GM21786 (cell line): ENCODE measurements at regions not wholly inside any gene's neighbourhood (a gene's known extent, or its start where the extent isn't known, plus 50 kb on each side); places are given as distances from the start of the nearest gene placed in this dataset.
"Not testable (repeated sequence)": the region's sequence is repeated elsewhere in the genome, so short reads cannot be mapped to it uniquely, and the experiment has no call there.

Experiments used
- ATAC-seq: cut with Tn5 transposase; IDR thresholded peaks from one replicate; pipeline ENCODE4 v1.9.1; 2021; ENCODE audit not compliant: unreplicated experiment

- no peak for ATAC-seq
These were observed 91.0 kb downstream of the ADCYAP1 start for GRCh38 chr18:995629-996028.

DNA sequence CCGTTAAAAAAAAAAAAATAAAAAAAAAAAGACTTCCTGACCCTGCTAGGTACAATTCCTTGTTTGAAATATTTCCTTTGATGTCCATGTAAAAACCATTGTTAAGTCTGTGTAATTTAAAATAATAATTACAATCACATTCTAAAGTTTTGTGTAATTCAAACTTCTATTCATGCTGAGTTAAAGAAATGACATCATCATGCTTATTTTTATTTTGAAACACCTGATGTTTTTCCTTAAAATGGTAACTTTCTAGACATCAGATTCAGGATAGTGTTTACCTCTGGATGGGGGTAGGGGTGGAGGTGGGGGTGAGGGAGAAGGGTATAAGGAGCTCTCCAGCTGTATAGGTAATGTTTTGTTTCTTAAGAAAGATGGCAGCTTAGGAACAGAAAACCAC is 92.8 kb downstream of the ADCYAP1 start:
- ATAC-seq = no peak

DNA sequence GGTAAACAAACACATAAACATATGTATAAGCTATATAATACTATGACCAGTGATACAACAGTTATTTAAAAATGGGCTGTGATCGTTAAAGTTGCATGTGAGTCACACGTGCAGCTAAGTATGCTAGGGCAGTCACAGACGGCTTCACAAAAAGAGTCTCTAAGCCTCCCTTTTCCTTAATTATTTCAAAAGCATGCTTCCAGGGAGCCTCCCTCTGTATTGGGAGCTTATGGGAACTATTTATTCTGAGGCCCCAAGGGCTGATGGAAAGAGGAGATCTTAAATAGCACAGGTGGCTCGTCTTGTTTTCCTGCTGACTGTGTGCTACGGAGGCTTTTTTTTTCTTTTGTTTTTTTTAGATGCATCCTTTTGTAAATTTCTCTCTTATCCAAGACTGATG is 94.3 kb downstream of the ADCYAP1 start:
- no peak for ATAC-seq

DNA sequence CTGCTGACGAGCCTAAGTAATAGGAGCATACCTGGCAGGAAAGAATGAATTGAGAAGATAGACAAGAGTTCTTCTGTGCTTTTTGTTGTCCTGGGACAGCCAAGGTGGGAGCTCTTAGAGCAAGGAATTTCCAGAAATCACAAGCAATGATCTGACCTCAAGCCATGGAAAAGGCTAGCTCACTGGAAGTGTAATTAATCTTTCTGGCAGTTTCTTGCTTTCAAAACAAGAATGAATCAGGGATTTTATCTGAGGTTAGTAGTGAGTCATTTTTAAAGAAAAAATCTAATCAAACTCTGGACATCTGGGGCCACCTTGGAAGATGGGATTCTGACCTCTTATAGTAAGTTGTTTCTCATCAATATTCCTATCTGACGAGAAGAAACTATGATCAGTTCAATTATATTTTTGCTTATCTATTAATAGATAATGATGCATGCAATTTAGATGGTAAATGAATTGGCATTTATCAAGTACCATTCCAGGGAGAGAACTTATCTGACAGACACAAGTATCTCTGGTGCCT is 98.0 kb downstream of the ADCYAP1 start:
- no peak for ATAC-seq

DNA sequence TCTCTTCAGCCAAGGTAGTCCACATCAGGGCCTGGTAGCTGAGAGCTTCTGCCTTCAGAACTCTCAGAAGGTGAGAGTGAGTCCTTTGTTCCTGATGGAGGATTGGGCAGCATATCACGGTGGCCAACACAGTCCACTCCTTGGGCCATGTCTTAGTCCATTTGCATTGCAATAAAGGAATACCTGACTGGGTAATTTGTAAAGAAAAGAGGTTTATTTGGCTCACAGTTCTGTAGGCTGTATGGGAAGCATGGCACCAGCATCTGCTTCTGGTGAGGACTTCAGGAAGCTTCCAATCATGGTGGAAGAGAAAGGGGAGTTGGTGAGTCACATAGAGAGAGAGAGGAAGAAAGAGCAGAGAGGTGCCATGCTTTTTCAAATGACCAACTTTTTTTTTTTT is 98.8 kb downstream of the ADCYAP1 start:
- ATAC-seq = no peak

- ATAC-seq = no peak
These were observed 101.6 kb downstream of the ADCYAP1 start for GRCh38 chr18:1006304-1006703.

DNA sequence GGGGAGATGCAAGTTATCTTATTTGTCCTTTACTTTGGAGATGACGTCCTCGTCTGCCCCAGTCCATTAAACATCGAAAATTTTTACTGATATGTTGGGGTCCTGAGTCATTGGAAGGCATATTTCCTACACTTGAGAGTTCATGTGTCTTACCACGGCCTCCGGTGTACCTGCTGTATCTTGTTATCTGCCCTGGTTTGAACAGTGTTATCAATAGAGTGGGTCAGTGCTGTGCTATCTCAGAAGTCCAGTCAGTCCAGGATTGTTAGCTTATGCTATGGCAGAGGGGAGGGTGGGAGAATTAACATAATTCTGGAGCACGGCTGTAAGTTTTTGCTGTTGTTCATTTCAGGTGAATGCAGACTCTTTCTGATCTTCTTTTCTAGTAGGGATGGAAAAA is 102.3 kb downstream of the ADCYAP1 start:
- no peak for ATAC-seq

- no peak for ATAC-seq
These were observed 106.7 kb downstream of the ADCYAP1 start for GRCh38 chr18:1011349-1011748.

DNA sequence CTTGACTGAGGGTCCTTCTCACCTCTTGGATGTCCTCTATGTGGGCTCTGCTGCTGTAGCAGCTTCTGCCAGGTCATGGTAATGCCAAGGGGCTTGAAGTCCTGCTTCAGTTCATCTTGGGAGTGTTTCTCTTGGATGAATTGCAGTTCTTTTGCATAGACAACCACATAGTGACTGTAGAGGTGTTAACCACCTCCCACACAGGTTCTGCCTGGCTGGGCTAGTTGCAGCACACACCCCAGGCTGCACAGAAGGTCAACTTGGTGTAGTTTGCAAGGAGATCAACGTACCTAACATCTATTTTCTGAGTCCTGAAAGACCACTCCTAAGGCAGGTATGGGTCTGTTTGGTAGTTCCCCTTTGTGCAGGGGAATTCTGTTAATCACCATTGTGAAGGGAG is 108.1 kb downstream of the ADCYAP1 start:
- ATAC-seq = no peak

- no peak for ATAC-seq
These were observed 109.3 kb downstream of the ADCYAP1 start for GRCh38 chr18:1013951-1014350.

DNA sequence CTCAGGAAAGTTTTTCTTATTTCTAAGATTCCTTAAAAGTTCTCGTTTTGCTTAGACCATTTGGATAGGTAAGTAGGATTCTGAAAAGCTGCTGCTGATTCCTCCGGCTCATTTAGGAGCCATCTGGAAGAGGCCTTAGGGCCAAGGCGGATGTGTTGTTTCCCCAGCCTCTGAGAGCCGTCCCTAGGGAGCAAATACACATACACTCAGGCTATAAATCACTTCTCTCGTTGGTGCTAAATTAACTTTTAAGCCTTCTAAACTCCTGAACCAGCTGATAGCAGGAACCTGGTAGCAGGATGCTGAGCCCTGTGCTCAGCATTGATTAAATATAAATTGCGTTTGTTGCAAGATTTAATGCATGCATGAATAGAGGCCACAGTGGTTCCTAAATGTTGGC is 109.8 kb downstream of the ADCYAP1 start:
- ATAC-seq = no peak

DNA sequence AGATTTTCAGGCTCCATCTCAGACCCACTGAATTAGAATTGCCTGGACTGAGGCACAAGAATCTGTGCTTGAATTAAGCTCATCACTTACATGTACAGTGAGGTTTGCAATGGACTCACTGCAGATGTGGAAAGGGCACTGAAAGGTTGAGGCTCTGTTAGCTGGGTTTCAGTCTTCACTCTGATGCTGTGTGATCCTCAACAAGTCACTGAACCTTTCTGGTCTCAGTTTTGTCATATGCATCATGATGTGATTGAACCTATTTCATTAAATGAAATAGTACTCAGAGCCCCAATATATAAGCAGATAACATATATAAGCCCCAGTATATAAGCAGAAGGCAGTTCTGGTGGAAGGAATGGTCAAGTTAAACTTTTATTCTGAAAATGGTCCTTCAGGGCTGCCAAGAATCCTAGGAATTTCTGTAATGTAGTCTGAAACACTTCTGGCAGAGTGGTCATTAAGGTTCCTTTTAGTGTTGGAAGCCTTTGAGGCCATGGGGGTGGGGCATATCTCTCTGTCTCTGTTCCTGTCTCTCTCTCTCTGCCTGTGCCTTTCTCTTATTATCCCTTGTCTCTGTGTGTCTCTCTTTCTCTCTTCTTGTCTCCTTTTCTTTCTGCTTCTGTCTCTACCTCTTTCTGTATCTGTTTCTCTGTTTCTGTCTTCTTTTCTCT is 110.4 kb downstream of the ADCYAP1 start:
- no peak for ATAC-seq

- no peak for ATAC-seq
These were observed 111.1 kb downstream of the ADCYAP1 start for GRCh38 chr18:1015777-1016176.

DNA sequence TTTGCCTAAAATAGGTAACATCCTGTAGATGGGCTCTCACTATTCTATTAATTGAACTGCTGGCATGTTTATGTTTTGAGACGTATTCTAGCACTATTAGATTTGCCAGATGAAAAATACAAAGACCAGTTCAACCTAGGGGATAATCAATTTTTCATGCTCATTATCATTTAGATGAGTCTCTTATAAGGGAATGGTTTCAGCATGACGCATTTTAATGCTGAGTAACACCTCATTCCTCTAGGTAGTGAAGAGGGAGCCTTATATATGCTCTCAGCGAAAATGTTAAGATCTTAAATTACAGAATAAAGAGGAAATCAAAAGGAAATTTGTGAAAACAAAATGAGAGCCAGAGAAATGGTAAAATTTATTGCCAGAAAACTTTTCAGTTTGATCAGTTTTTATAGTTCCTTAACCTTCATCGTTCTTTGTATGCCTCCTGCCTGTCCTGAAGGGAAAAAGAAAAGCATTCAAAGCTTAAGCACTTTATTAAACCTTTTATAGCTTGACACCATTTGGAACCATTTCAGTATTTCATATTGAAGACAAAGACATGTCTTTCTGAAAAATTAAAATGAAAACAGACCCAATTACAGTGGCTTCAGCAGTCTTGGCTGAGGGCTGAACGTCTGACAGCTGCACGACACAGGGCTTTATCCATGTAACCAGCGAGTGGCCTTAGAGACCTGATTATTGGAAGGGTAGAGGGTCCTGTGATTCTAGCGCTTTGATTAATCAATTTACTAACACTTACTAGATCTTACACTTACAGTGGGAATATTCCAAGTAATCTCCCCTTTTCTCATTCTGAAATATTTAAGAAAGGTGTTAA is 112.8 kb downstream of the ADCYAP1 start:
- no peak for ATAC-seq

DNA sequence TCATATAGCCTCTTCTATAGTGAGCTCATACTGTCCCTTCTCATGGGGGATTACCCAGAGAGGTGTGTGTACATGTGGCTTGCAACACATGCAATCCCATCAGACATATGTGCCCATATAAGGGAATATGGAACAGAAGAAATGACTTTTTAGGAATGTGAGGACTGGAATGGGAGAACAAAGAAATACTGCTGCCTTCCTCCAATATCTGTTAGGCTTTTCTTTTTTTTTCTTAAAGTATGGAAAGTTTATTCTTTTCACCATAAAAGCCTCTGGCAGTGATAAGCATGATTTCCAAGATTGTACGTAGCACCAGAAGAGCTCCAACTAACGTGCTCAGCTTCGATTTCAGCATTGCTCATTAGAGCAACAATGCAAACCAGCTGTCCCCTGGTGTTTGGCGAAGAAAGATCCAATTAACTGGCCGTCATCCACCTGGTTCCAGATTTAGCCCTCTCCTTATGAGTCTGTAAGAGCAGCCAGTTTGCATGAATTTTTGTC is 113.6 kb downstream of the ADCYAP1 start:
- ATAC-seq = no peak

- no peak for ATAC-seq
These were observed 114.5 kb downstream of the ADCYAP1 start for GRCh38 chr18:1019191-1019590.

DNA sequence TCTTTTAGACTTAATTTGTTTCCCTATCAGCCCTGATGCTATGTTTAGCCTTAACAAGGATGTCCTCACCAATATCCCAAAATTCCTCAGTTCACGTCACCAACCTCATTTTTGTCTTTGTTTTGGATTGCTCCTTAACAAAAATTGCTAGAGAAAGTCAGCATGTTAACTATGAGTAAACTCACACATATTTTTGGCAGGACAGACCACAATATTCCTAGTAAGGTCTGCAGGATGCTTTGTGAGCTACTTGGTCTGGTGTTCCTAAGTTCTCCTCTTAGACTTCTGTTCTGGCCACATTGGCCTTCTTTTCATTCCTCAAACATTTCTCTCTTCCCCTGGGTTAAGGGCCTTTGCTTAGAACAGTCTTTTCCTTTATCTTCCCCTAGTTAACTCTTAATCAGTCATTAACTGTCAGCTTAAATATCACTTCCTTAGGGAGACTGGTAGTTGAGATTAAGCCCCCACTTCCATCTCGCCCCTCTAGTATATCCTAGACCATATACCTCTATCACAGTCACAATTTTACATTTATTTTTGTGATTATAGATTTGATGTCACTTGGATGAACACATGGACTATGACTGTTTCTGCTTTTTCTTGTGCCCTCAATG is 116.2 kb downstream of the ADCYAP1 start:
- no peak for ATAC-seq

DNA sequence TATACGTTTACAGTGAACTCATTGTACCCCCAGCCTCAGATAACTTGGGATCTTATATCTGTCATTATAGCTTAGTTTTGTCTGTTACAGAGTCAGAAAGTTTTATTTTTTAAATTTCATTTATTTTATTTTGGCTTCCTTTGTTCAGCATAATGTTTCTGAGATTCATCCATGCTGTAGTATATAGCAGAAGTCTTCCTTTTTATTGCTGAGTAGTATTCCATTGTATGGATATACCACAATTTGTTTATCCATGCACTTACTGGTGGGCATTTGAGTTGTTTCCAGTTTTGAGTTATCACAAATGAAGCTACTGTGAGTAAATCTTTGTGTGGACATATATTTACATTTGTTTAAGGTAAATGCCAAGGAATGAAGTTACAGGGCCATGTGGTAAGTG is 122.3 kb downstream of the ADCYAP1 start:
- ATAC-seq = no peak

- not testable (repeated sequence) for ATAC-seq
These were observed 128.4 kb downstream of the ADCYAP1 start for GRCh38 chr18:1033092-1033491.

- no peak for ATAC-seq
These were observed 130.3 kb downstream of the ADCYAP1 start for GRCh38 chr18:1034971-1035370.

GRCh38 chr18:1036926-1037325 is 132.3 kb downstream of the ADCYAP1 start:
- no peak for ATAC-seq

DNA sequence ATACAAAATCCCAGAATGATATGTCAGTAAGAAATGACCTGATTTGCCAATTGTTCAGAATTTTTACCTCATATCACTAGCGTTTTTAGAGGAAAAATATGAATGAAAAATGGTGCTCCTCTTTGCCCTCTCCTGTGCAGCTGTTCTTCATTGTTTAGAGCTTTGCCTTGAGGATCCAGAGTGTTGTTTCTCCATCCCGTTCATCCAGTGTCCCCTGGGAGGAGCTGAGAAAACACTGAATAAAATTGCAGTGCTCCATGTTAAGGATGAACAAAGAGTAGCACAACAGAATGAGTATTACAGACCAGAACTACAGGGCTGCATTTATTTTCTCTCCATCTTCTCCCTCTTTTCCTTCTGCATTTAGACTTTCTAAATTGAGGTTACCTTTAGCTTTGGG is 133.1 kb downstream of the ADCYAP1 start:
- no peak for ATAC-seq
